ENCODE measurements at regions not wholly inside any gene's neighbourhood (a gene's known extent, or its start where the extent isn't known, plus 50 kb on each side); places are given as distances from the start of the nearest gene placed in this dataset.

DNA sequence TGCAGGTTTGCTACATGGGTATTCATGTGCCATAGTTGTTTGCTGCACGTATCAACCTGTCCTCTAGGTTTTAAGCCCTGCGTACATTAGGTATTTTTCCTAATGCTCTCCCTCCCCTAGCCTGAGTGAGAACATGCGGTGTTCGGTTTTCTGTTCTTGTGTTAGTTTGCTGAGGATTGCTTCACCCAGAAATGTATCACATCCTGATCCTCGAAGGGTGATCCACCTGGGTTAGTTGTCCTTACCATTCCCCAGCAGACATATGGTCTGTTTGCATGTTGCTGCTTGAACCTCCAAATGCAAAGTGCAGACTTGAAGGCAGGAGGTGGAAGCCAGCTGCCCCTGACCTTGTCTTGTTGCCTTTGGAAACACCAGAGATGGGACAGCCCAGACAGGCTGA is 161.5 kb upstream of the WDR1 start:
- Histone ChIP-seq H4K5ac (ENCODE audit: insufficient read length, low read depth, low read length) (no peak overlapping the region), H3K4me2 (ENCODE audit: insufficient read depth, insufficient read length, low read length) (no peak overlapping the region)

More for the DNA sequence above, 161.5 kb upstream of the WDR1 start:
- TF ChIP-seq CTCF (conservative IDR thresholded peaks at IDR 0.05), result no peak
- no peak overlapping the region for H3K14ac ChIP-seq (ENCODE audit: insufficient read depth, low read length)
- peaks cover 23% of the 10 kb centered on the region for H3K27me3 Mint-ChIP-seq (ENCODE audit: low read depth)
- H2AFZ ChIP-seq (ENCODE audit: low read length), result no peak overlapping the region
- no peaks in the 10 kb centered on the region for H3K79me1 ChIP-seq (ENCODE audit: insufficient read depth, low read depth, low read length, poor library complexity, severe bottlenecking)
- H3K9ac ChIP-seq (ENCODE audit: extremely low read depth, insufficient read length, low read length), result no peak overlapping the region
- no peaks in the 10 kb centered on the region for H3K27me3 ChIP-seq (ENCODE audit: insufficient read depth, low read length)
- H3K36me3 Mint-ChIP-seq (ENCODE audit: insufficient read depth in 1 of 3, low read depth in 3 of 3), result no peaks in the 10 kb centered on the region
- H3K4ac ChIP-seq (ENCODE audit: low read depth, low read length), result no peak overlapping the region
- H3K79me2 ChIP-seq (ENCODE audit: insufficient read depth, low read length), result no peaks in the 10 kb centered on the region
- no peaks in the 10 kb centered on the region for H3K9me3 ChIP-seq (ENCODE audit: control insufficient read depth, low read depth, low read length)
- H3K9me3 Mint-ChIP-seq, result no peaks in the 10 kb centered on the region; a peak in 1 of 5 replicates
- no peak overlapping the region for H3K56ac ChIP-seq (ENCODE audit: insufficient read length, low read depth, low read length)
- H3T11ph ChIP-seq (ENCODE audit: low read length), result no peak overlapping the region
- H2AK5ac ChIP-seq (ENCODE audit: insufficient read length, low read length), result no peak overlapping the region
- H2BK15ac ChIP-seq (ENCODE audit: low read depth, low read length), result no peak overlapping the region
- WGBS (ENCODE audit: extremely low coverage, insufficient read length, low lambda C conversion rate), result no CpG with 5 or more reads among the region's 5 CpGs
- H4K91ac ChIP-seq (ENCODE audit: insufficient read length, low read depth, low read length), result no peak overlapping the region
- H4K20me1 ChIP-seq (ENCODE audit: control insufficient read depth, insufficient read depth, insufficient read length), result no peaks in the 10 kb centered on the region
- no peak for DNase-seq
- no peaks in the 10 kb centered on the region; the same call in 1 of the 2 replicates for H3K4me1 ChIP-seq (ENCODE audit: insufficient read depth, low read length)
- no peak overlapping the region for H3K4me3 Mint-ChIP-seq
- H2BK20ac ChIP-seq (ENCODE audit: low read depth, low read length, poor library complexity, severe bottlenecking), result no peak overlapping the region
- H2BK120ac ChIP-seq (ENCODE audit: low read depth, low read length, poor library complexity, severe bottlenecking), result no peak overlapping the region
- no peak overlapping the region for H3K27ac ChIP-seq (ENCODE audit: insufficient read length, low read depth, low read length)
- no peak overlapping the region for H2BK12ac ChIP-seq (ENCODE audit: insufficient read length, low read depth, low read length)
- no peak overlapping the region for H4K8ac ChIP-seq (replicated peaks; ENCODE audit: insufficient read length, low read depth, low read length)
- H3K4me1 Mint-ChIP-seq, result no peaks in the 10 kb centered on the region
- H3K27ac Mint-ChIP-seq, result no peak overlapping the region
- H2BK5ac ChIP-seq (ENCODE audit: insufficient read length, low read length), result no peak overlapping the region
- H3K23ac ChIP-seq (ENCODE audit: insufficient read length, low read depth, low read length), result no peak overlapping the region
- H3K23me2 ChIP-seq (ENCODE audit: insufficient read length, low read depth, low read length, poor library complexity, severe bottlenecking), result no peaks in the 10 kb centered on the region
- H3K18ac ChIP-seq (ENCODE audit: insufficient read length, low read depth, low read length), result no peak overlapping the region
